Activated T-helper 1 cell treated with anti-CD3 and anti-CD28 coated beads, Interleukin-12 subunit alpha, Interleukin-12 subunit beta, Interleukin-2, Interleukin-4 antibody, amounts not matched to agents 30 ng/mL and 10 ng/mL and 1 ng/mL, durations not matched to agents 14 hours and 24 hours and 36 hours (primary cell): ENCODE measurements at regions not wholly inside any gene's neighbourhood (a gene's known extent, or its start where the extent isn't known, plus 50 kb on each side); places are given as distances from the start of the nearest gene placed in this dataset.

ENCODE experiments used
- DNase-seq: peaks from one replicate; pipeline ENCODE4 v3.0.0; 2021; ENCODE audit warnings: low spot score
- H3K27ac Mint-ChIP-seq: one replicate; pipeline ENCODE4 v1.8.0; 2021; ENCODE audit warnings: mild to moderate bottlenecking, mixed read lengths
- H3K27me3 Mint-ChIP-seq: one replicate; pipeline ENCODE4 v1.8.0; 2022; ENCODE audit warnings: mild to moderate bottlenecking, moderate library complexity, mixed read lengths; ENCODE audit not compliant: insufficient read depth
- H3K36me3 Mint-ChIP-seq: one replicate; pipeline ENCODE4 v1.8.0; 2021; ENCODE audit warnings: low read depth, mixed read lengths
- H3K4me1 Mint-ChIP-seq: one replicate; pipeline ENCODE4 v1.8.0; 2021; ENCODE audit warnings: low read depth, mixed read lengths
- H3K4me3 Mint-ChIP-seq: one replicate; pipeline ENCODE4 v1.8.0; 2021; ENCODE audit warnings: mild to moderate bottlenecking, moderate library complexity, mixed read lengths
- H3K9me3 Mint-ChIP-seq: one replicate; pipeline ENCODE4 v1.8.0; 2021; ENCODE audit warnings: mixed read lengths
- intact Hi-C: fragments of 100-400 bp; cut with micrococcal nuclease; formaldehyde crosslinking; loops from one replicate; pipeline ENCODE4 v1.15.1; 2024

- Mint-ChIP-seq H3K27me3 (peaks cover 7% of the 10 kb centered on the region), H3K4me1 (no peaks in the 10 kb centered on the region), H3K9me3 (no peaks in the 10 kb centered on the region), H3K36me3 (no peaks in the 10 kb centered on the region), H3K4me3 (no peak overlapping the region), H3K27ac (no peak overlapping the region)
- intact Hi-C loops, result no loop called here
- no peak for DNase-seq
These were observed 691.0 kb downstream of the ZEB2 start for GRCh38 chr2:143828763-143829537.

GRCh38 chr2:143824791-143825190, 695.1 kb downstream of the ZEB2 start:
- no peaks in the 10 kb centered on the region for H3K4me1 Mint-ChIP-seq
- no peaks in the 10 kb centered on the region for H3K9me3 Mint-ChIP-seq
- no peak for DNase-seq
- H3K27me3 Mint-ChIP-seq, result peaks cover 7% of the 10 kb centered on the region
- no peak overlapping the region for H3K27ac Mint-ChIP-seq
- H3K36me3 Mint-ChIP-seq, result no peaks in the 10 kb centered on the region
- intact Hi-C loops, result no loop called here
- H3K4me3 Mint-ChIP-seq, result no peak overlapping the region

GRCh38 chr2:143823876-143824275, 694.7 kb downstream of the ARHGAP15 start:
- no peaks in the 10 kb centered on the region for H3K36me3 Mint-ChIP-seq
- H3K4me3 Mint-ChIP-seq, result no peak overlapping the region
- no peak overlapping the region for H3K27ac Mint-ChIP-seq
- intact Hi-C loops, result no loop called here
- H3K9me3 Mint-ChIP-seq, result no peaks in the 10 kb centered on the region
- DNase-seq, result no peak
- no peaks in the 10 kb centered on the region for H3K4me1 Mint-ChIP-seq
- H3K27me3 Mint-ChIP-seq, result peaks cover 7% of the 10 kb centered on the region

- no peaks in the 10 kb centered on the region for H3K36me3 Mint-ChIP-seq
- no peak overlapping the region for H3K4me3 Mint-ChIP-seq
- H3K27ac Mint-ChIP-seq, result no peak overlapping the region
- no peak for DNase-seq
- intact Hi-C loops, result no loop called here
- no peaks in the 10 kb centered on the region for H3K4me1 Mint-ChIP-seq
- H3K27me3 Mint-ChIP-seq, result peaks cover 7% of the 10 kb centered on the region
- no peaks in the 10 kb centered on the region for H3K9me3 Mint-ChIP-seq
These were observed 694.1 kb downstream of the ARHGAP15 start for GRCh38 chr2:143823296-143823695.

GRCh38 chr2:143822736-143823135, 693.5 kb downstream of the ARHGAP15 start:
- H3K4me1 Mint-ChIP-seq, result no peaks in the 10 kb centered on the region
- no peak for DNase-seq
- intact Hi-C loops, result no loop called here
- no peaks in the 10 kb centered on the region for H3K36me3 Mint-ChIP-seq
- no peaks in the 10 kb centered on the region for H3K9me3 Mint-ChIP-seq
- no peak overlapping the region for H3K27ac Mint-ChIP-seq
- no peak overlapping the region for H3K4me3 Mint-ChIP-seq
- H3K27me3 Mint-ChIP-seq, result peaks cover 2% of the 10 kb centered on the region

- H3K4me1 Mint-ChIP-seq, result no peaks in the 10 kb centered on the region
- H3K9me3 Mint-ChIP-seq, result no peaks in the 10 kb centered on the region
- intact Hi-C loops, result no loop called here
- no peak for DNase-seq
- H3K27ac Mint-ChIP-seq, result no peak overlapping the region
- H3K27me3 Mint-ChIP-seq, result no peaks in the 10 kb centered on the region
- H3K36me3 Mint-ChIP-seq, result no peaks in the 10 kb centered on the region
- H3K4me3 Mint-ChIP-seq, result no peak overlapping the region
These were observed 690.5 kb downstream of the ARHGAP15 start for GRCh38 chr2:143819764-143820163.

- no peak for DNase-seq
- H3K9me3 Mint-ChIP-seq, result no peaks in the 10 kb centered on the region
- no peaks in the 10 kb centered on the region for H3K4me1 Mint-ChIP-seq
- H3K4me3 Mint-ChIP-seq, result no peak overlapping the region
- intact Hi-C loops, result no loop called here
- H3K27ac Mint-ChIP-seq, result no peak overlapping the region
- no peaks in the 10 kb centered on the region for H3K27me3 Mint-ChIP-seq
- no peaks in the 10 kb centered on the region for H3K36me3 Mint-ChIP-seq
These were observed 690.0 kb downstream of the ARHGAP15 start for GRCh38 chr2:143819190-143819735.
